HEK293 (cell line): ENCODE measurements at regions not wholly inside any gene's neighbourhood (a gene's known extent, or its start where the extent isn't known, plus 50 kb on each side); places are given as distances from the start of the nearest gene placed in this dataset.

Source experiments
- CTCF ChIA-PET: fragments of 350-600 bp; formaldehyde crosslinking; extraction: SDS; loops from one replicate; lab custom pipeline; 2021; ENCODE audit warnings: antibody characterized with exemption; lab: Yijun Ruan, JAX
- POLR2A ChIA-PET: fragments of 300-600 bp; formaldehyde crosslinking; extraction: SDS; loops from one replicate; lab custom pipeline; 2020; ENCODE audit warnings: antibody characterized with exemption, inconsistent platforms; lab: Yijun Ruan, JAX
- H3K27ac ChIP-seq: fragments of 200-500 bp; sonication (Bioruptor generic); 2 replicates; pipeline ENCODE4 v1.5.1; 2014; ENCODE audit warnings: low read depth, low read length, control low read depth, inconsistent platforms; ENCODE audit errors: extremely low read depth
- H3K36me3 ChIP-seq, 2 experiments: fragments of 200-500 bp in 1 of 2; sonication (Bioruptor generic) in 1 of 2; 1 replicate in 1 of 2; 2 replicates in 1 of 2; pipeline ENCODE4 v1.5.1; 2014 to 2017; ENCODE audit warnings: inconsistent platforms in 2 of 2, low read length in 2 of 2; ENCODE audit not compliant: control insufficient read depth in 2 of 2, insufficient read depth in 1 of 2
- H3K4me1 ChIP-seq: fragments of 200-500 bp; sonication (Bioruptor generic); 2 replicates; pipeline ENCODE4 v1.5.1; 2014; ENCODE audit warnings: mild to moderate bottlenecking, low read length, inconsistent platforms; ENCODE audit not compliant: control insufficient read depth, insufficient read depth
- H3K4me3 ChIP-seq: 2 replicates; pipeline ENCODE4 v1.5.1; 2011; ENCODE audit warnings: low read depth, mild to moderate bottlenecking, control low read depth, low read length, moderate library complexity
- H3K9me3 ChIP-seq: fragments of 200-500 bp; sonication (Bioruptor generic); 2 replicates; pipeline ENCODE4 v1.5.1; 2014; ENCODE audit warnings: low read depth, low read length, inconsistent platforms; ENCODE audit not compliant: control insufficient read depth, insufficient read depth
- EGR2 ChIP-seq: fragments of 450-650 bp; formaldehyde crosslinking; IDR thresholded peaks from 2 replicates; pipeline ENCODE4 v1.5.1; 2016; ENCODE audit warnings: low read depth, missing biosample characterization, missing genetic modification characterization
- KLF10 ChIP-seq: fragments of 450-650 bp; IDR thresholded peaks from 2 replicates; pipeline ENCODE4 v1.5.1; 2018; ENCODE audit warnings: missing biosample characterization, mild to moderate bottlenecking, missing genetic modification characterization
- REPIN1 ChIP-seq: fragments of 450-650 bp; formaldehyde crosslinking; IDR thresholded peaks from 2 replicates; pipeline ENCODE4 v1.5.1; 2017; ENCODE audit warnings: missing biosample characterization, missing genetic modification characterization, low read depth
- SCRT1 ChIP-seq: fragments of 450-650 bp; formaldehyde crosslinking; IDR thresholded peaks from 2 replicates; pipeline ENCODE4 v1.5.1; 2016; ENCODE audit warnings: missing biosample characterization, missing genetic modification characterization, borderline replicate concordance
- SETDB1 ChIP-seq: IDR thresholded peaks from one replicate; pipeline ENCODE4 v1.6.1; 2017; ENCODE audit warnings: mild to moderate bottlenecking, low read length, moderate library complexity, mixed read lengths; ENCODE audit not compliant: insufficient read length
- ZBTB1 ChIP-seq: fragments of 450-650 bp; formaldehyde crosslinking; IDR thresholded peaks from 2 replicates; pipeline ENCODE4 v1.5.1; 2016; ENCODE audit warnings: missing biosample characterization, missing genetic modification characterization
- ZBTB44 ChIP-seq: fragments of 450-650 bp; IDR thresholded peaks from 2 replicates; pipeline ENCODE4 v1.5.1; 2018; ENCODE audit warnings: missing biosample characterization, mild to moderate bottlenecking, missing genetic modification characterization
- ZNF140 ChIP-seq: fragments of 450-650 bp; formaldehyde crosslinking; IDR thresholded peaks from 2 replicates; pipeline ENCODE4 v1.5.1; 2016; ENCODE audit warnings: missing biosample characterization, missing genetic modification characterization
- ZNF148 ChIP-seq: fragments of 450-650 bp; formaldehyde crosslinking; IDR thresholded peaks from 2 replicates; pipeline ENCODE4 v1.5.0; 2017; ENCODE audit warnings: missing biosample characterization, missing genetic modification characterization, borderline replicate concordance
- ZNF18 ChIP-seq: fragments of 450-650 bp; formaldehyde crosslinking; IDR thresholded peaks from 2 replicates; pipeline ENCODE4 v1.5.1; 2016; ENCODE audit warnings: missing biosample characterization, missing genetic modification characterization
- ZNF221 ChIP-seq: fragments of 450-650 bp; formaldehyde crosslinking; IDR thresholded peaks from 2 replicates; pipeline ENCODE4 v1.5.1; 2017; ENCODE audit warnings: missing biosample characterization, missing genetic modification characterization, borderline replicate concordance
- ZNF24 ChIP-seq: fragments of 450-650 bp; formaldehyde crosslinking; IDR thresholded peaks from 2 replicates; pipeline ENCODE4 v1.5.1; 2016; ENCODE audit warnings: missing biosample characterization, missing genetic modification characterization
- ZNF488 ChIP-seq: fragments of 450-650 bp; formaldehyde crosslinking; IDR thresholded peaks from 2 replicates; pipeline ENCODE4 v1.5.1; 2016; ENCODE audit warnings: missing biosample characterization, missing genetic modification characterization
- ZNF513 ChIP-seq: fragments of 450-650 bp; IDR thresholded peaks from 2 replicates; pipeline ENCODE4 v1.5.1; 2018; ENCODE audit warnings: missing biosample characterization, missing genetic modification characterization
- ZNF530 ChIP-seq: fragments of 450-650 bp; formaldehyde crosslinking; IDR thresholded peaks from 2 replicates; pipeline ENCODE4 v1.5.1; 2016; ENCODE audit warnings: low read depth, missing biosample characterization, missing genetic modification characterization
- ZNF549 ChIP-seq: fragments of 450-650 bp; IDR thresholded peaks from 2 replicates; pipeline ENCODE4 v1.5.1; 2018; ENCODE audit warnings: missing biosample characterization, missing genetic modification characterization, mild to moderate bottlenecking, inconsistent platforms, moderate library complexity
- ZNF624 ChIP-seq: fragments of 450-650 bp; formaldehyde crosslinking; IDR thresholded peaks from 2 replicates; pipeline ENCODE4 v1.5.1; 2017; ENCODE audit warnings: missing biosample characterization, missing genetic modification characterization
- ZNF830 ChIP-seq: fragments of 450-650 bp; IDR thresholded peaks from 2 replicates; pipeline ENCODE4 v1.5.0; 2018; ENCODE audit warnings: missing biosample characterization, missing genetic modification characterization, low read depth, mild to moderate bottlenecking, moderate library complexity

GRCh38 chrX:125096469-125096868, 223.2 kb upstream of the TEX13C start:
- H3K4me1 ChIP-seq = no peaks in the 10 kb centered on the region
- TF ChIP-seq REPIN1 (no peak), EGR2 (tag by site-specific recombination) (no peak), ZBTB1 (no peak), ZNF513 (tag by site-specific recombination) (no peak), KLF10 (tag by site-specific recombination) (no peak), ZNF140 (tag by site-specific recombination) (no peak), SCRT1 (tag by site-specific recombination) (no peak), ZNF18 (no peak), ZNF221 (tag by site-specific recombination) (no peak), ZNF830 (tag by site-specific recombination) (no peak), ZNF488 (tag by site-specific recombination) (no peak)
- H3K9me3 ChIP-seq = no peaks in the 10 kb centered on the region
- no peaks in the 10 kb centered on the region for H3K36me3 ChIP-seq
- no peak overlapping the region for H3K27ac ChIP-seq
- ChIA-PET POLR2A (no interaction called here), CTCF (interaction anchor here (0.7 kb wide), 1 partner anchor 710 kb away, joined by 3 read pairs; no protein-coding TSS in a partner anchor)
- H3K4me3 ChIP-seq = no peak overlapping the region

GRCh38 chrX:125096870-125097269, 222.8 kb upstream of the TEX13C start:
- Histone ChIP-seq H3K36me3 (no peaks in the 10 kb centered on the region), H3K27ac (no peak overlapping the region), H3K9me3 (no peaks in the 10 kb centered on the region), H3K4me3 (no peak overlapping the region), H3K4me1 (no peaks in the 10 kb centered on the region)
- POLR2A ChIA-PET = no interaction called here
- CTCF ChIA-PET = interaction anchor here (0.7 kb wide), 1 partner anchor 710 kb away, joined by 3 read pairs; no protein-coding TSS in a partner anchor
- TF ChIP-seq ZNF24 (tag by site-specific recombination) (no peak), ZNF549 (no peak), ZNF148 (tag by site-specific recombination) (no peak), SETDB1 (no peak), ZNF530 (tag by site-specific recombination) (no peak), ZBTB44 (tag by site-specific recombination) (no peak), ZNF624 (tag by site-specific recombination) (no peak)
